ENCODE measurements at regions not wholly inside any gene's neighbourhood (a gene's known extent, or its start where the extent isn't known, plus 50 kb on each side); places are given as distances from the start of the nearest gene placed in this dataset.

- no peak for TF ChIP-seq CTCF (conservative IDR thresholded peaks at IDR 0.05)
- peak overlapping the region; percentile 51 for H3K27ac ChIP-seq
These were observed 178.1 kb downstream of the FGF1 start for GRCh38 chr5:142507531-142508372.

GRCh38 chr5:142506756-142507155 lies 179.1 kb downstream of the FGF1 start:
- H3K27ac ChIP-seq = no peak overlapping the region
- TF ChIP-seq CTCF (conservative IDR thresholded peaks at IDR 0.05) = no peak

- TF ChIP-seq CTCF (conservative IDR thresholded peaks at IDR 0.05) = no peak
- no peak overlapping the region for H3K27ac ChIP-seq
These were observed 179.8 kb downstream of the FGF1 start for GRCh38 chr5:142506046-142506445.

DNA sequence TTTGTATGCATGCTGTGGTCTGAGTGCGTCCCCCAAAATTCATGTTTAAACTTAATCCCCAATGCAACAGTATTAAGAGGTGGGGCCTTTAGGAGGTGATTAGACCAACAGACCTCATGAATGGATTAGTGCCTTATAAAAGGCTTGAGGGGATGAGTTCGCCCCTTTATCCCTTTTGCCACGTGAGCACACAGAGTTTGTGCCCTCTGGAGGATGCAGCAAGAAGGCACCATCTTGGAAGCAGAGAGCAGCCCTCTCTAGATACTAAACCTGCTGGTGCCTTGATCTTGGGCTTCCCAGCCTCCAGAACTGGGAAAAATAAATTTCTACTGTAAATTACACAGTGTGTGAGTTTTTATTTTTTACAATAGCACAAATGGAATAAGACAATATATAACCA lies 177.1 kb upstream of the SPRY4 start:
- H3K27ac ChIP-seq = no peak overlapping the region
- TF ChIP-seq CTCF (conservative IDR thresholded peaks at IDR 0.05) = no peak

GRCh38 chr5:142500227-142500905 lies 175.5 kb upstream of the SPRY4 start:
- H3K27ac ChIP-seq = no peak overlapping the region
- TF ChIP-seq CTCF (conservative IDR thresholded peaks at IDR 0.05) = no peak

DNA sequence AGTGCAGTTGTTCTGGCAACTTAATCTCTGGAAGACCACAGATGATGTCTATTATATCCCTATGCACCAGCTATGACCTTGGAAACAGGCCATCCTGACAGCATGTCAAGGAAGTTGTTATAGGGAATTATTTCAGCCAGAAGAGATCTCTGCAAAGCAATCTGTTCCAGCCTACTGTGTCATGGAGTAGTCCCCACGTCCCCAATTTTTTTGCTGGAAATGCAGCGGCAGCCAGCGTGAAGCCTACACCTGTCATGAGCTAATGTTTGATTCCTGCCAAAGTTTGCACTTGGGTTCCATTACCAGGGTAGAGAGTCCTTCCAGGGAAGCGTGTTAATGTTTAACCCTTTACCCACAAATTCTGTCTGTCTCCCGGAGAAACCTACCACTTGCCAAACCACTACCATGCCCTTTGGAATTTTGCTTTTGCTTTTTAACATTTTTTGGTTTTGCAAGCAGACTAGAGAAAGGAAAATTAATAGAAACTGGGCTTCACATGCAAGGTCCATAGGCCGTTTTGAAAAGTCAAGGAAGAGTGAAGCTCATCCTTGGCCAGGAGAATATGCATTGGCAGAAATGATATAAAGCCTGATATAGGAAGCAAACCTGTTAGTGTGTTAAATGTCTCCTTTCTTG lies 174.9 kb upstream of the SPRY4 start:
- no peak for TF ChIP-seq CTCF (conservative IDR thresholded peaks at IDR 0.05)
- H3K27ac ChIP-seq = no peak overlapping the region

GRCh38 chr5:142498298-142498697 lies 173.5 kb upstream of the SPRY4 start:
- no peak for TF ChIP-seq CTCF (conservative IDR thresholded peaks at IDR 0.05)
- H3K27ac ChIP-seq = no peak overlapping the region

Measured in VCaP (cell line).